GM18505 (cell line): ENCODE measurements at regions not wholly inside any gene's neighbourhood (a gene's known extent, or its start where the extent isn't known, plus 50 kb on each side); places are given as distances from the start of the nearest gene placed in this dataset.
"Not testable (repeated sequence)": the region's sequence is repeated elsewhere in the genome, so short reads cannot be mapped to it uniquely, and the experiment has no call there.

Experiments used
- ATAC-seq: cut with Tn5 transposase; IDR thresholded peaks from one replicate; pipeline ENCODE4 v1.9.1; 2021; ENCODE audit not compliant: unreplicated experiment
- POLR2A ChIP-seq: IDR thresholded peaks from 4 replicates; pipeline ENCODE4 v1.6.1; 2011; ENCODE audit warnings: borderline replicate concordance; ENCODE audit not compliant: insufficient read depth, insufficient read length; ENCODE audit errors: extremely low read depth

- no peak for TF ChIP-seq POLR2A
- no peak for ATAC-seq
Observed at GRCh38 chr7:86094166-86094669, 549.5 kb upstream of the GRM3 start.

DNA sequence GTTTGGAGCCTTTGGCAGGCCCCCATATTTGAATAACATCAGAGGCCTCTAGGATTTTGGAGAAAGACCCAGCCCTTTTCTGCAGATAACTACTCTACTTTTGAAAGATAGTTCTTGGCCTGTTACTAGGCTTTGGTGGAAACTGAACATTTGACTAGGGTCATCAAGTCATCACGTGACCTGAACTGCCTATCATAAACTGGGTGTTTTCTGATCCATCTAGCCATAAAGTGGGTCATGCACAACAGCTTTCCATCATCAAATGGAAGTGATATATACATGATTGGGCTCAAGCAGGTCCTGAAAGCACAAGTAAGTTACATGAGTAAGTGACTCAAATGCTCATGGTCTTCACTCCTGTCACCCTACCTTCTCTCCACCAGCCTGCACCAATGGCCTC, 552.3 kb upstream of the GRM3 start:
- no peak for TF ChIP-seq POLR2A
- no peak for ATAC-seq

GRCh38 chr7:86089455-86089854, 554.3 kb upstream of the GRM3 start:
- ATAC-seq, result no peak
- no peak for TF ChIP-seq POLR2A

DNA sequence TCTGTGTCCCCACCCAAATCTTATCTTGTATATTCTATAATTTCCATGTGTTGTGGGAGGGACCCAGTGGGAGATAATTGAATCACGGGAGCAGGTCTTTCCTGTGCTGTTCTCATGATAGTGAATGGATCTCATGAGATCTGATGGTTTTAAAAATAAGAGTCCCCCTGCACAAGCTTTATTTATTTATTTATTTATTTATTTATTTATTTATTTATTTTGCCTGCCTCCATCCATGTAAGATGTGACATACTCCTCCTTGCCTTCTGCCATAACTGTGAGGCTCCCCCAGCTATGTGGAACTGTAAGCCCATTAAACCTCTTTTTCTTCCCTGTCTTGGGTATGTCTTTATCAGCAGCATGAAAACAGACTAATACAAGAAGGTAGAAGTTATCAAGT, 579.1 kb upstream of the GRM3 start:
- not testable (repeated sequence) for ATAC-seq

GRCh38 chr7:86058649-86059048, 585.1 kb upstream of the GRM3 start:
- no peak for ATAC-seq
- TF ChIP-seq POLR2A, result no peak

DNA sequence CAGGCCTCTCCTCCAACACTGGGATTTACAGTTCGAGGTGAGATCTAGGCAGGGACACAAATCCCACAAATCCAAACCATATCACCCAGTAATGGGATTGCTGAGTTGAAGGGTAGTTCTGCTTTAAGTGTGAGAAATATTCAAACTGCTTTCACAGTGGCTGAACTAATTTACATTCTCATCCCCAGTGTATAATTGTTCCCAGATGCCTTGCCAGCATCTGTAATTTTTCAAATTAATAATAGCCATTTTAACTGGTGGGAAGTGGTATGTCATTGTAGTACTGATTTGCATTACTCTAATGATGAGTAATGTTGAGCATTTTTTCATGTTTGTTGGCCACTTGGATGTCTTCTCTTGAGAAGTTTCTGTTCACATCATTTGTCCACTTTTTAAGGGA, 592.8 kb upstream of the GRM3 start:
- TF ChIP-seq POLR2A, result no peak
- no peak for ATAC-seq

DNA sequence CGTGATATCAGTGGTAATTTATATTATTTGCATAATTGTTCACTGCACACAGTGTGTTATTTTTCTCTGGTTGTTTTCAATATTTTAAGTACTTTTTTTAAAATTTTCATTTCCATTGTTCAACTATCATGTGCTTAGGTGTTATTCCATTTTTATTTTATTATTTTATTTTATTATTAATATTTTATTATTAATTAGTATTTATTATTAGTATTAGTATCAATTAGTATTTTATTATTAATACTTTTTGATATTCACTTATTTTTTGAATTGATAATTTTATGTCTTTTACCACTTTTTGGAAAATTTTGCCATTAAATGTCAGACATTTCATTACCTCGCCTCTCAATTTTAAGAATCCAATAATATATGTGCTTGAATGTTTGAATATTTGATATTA, 593.8 kb upstream of the GRM3 start:
- ATAC-seq, result no peak
- TF ChIP-seq POLR2A, result no peak

GRCh38 chr7:86045197-86045596, 598.5 kb upstream of the GRM3 start:
- not testable (repeated sequence) for ATAC-seq

- TF ChIP-seq POLR2A, result no peak
- no peak for ATAC-seq
Observed at GRCh38 chr7:86025807-86026206, 617.9 kb upstream of the GRM3 start.

- ATAC-seq, result no peak
- TF ChIP-seq POLR2A, result no peak
Observed at GRCh38 chr7:86013662-86014061, 630.0 kb upstream of the GRM3 start.

GRCh38 chr7:86012971-86013370, 630.7 kb upstream of the GRM3 start:
- no peak for TF ChIP-seq POLR2A

DNA sequence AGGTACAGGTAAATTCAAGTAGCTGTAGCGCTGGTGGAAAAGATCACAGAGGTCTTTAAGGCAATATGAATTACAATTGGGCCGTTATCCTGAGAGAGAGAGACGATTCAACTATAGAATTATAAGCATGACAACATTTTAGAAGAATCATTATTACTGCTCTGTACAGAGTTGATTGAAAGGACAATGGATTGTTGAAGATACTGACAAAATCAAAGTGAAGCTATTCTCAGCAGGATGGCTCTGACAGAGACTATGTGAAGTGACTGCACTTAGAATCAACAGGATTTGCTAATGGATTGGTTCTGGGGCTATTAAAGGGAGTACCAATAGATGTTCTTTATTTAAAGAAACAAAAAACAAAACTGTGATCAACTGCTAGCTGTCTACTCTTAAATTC, 634.8 kb upstream of the GRM3 start:
- ATAC-seq, result no peak
- TF ChIP-seq POLR2A, result no peak

More at GRCh38 chr7:86012971-86013370, 630.7 kb upstream of the GRM3 start:
- no peak for ATAC-seq

DNA sequence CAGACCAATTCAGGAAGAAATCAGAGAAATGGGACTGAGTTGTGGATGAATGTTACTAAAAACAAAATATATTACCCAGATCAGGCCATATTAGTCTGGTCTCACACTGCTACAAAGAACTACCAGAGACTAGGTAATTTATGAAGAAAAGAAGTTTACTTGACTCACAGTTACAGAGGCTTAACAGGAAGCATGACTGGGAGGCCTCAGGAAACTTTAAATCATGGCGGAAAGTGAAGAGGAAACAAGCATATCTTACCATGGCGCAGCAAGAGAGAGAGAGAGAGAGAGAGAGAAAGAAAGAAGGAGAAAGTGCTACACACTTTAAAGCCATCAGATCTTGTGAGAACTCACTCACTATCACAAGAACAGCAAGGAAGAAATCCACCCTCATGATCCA, 636.8 kb upstream of the GRM3 start:
- TF ChIP-seq POLR2A, result no peak
- ATAC-seq, result no peak

- no peak for TF ChIP-seq POLR2A
- no peak for ATAC-seq
Observed at GRCh38 chr7:86002858-86003257, 640.9 kb upstream of the GRM3 start.

GRCh38 chr7:85997515-85997914, 646.2 kb upstream of the GRM3 start:
- no peak for TF ChIP-seq POLR2A
- ATAC-seq, result no peak
